ENCODE measurements at regions not wholly inside any gene's neighbourhood (a gene's known extent, or its start where the extent isn't known, plus 50 kb on each side); places are given as distances from the start of the nearest gene placed in this dataset.

GRCh38 chr3:70742081-70742480 is 429.6 kb upstream of the MDFIC2 start:
- Histone ChIP-seq H3K9me3 (replicated peaks in 1 of 11) (no peaks in the 10 kb centered on the region), H3K4me1 (no peaks in the 10 kb centered on the region; a peak in 1 of 20 replicates), H3K27ac (no peak overlapping the region), H3K4me3 (no peak overlapping the region), H3K4me2 (no peak overlapping the region), H3K27me3 (no peaks in the 10 kb centered on the region), H3K9ac (no peak overlapping the region), H4K20me1 (no peaks in the 10 kb centered on the region), H3K36me3 (no peaks in the 10 kb centered on the region)
- TF ChIP-seq Cebpa-rat (IDR thresholded peaks at IDR 0.05): no peak

DNA sequence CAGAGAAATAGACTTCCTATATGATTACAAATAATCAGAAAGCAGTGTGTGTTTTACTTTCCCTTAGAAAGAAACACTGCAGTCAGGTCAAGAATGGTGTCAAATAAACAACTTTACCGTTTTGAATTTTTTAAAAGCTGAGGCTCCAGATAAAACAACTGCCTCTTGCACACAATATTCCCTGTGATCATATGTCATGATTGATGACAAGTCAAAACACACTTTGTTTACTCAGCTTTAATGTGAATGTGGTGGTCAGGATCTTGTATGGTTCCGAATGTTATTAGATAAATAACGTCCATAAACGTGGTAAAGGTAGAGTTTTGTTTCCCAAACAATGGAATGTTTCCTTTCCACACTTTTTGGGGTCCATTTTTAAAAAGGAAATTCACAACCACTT is 428.4 kb upstream of the MDFIC2 start:
- no peaks in the 10 kb centered on the region for H3K36me3 ChIP-seq
- no peak overlapping the region for H3K4me2 ChIP-seq
- no peak overlapping the region for H3K4me3 ChIP-seq
- H3K9me3 ChIP-seq (replicated peaks in 1 of 11): no peaks in the 10 kb centered on the region
- H3K4me1 ChIP-seq: no peaks in the 10 kb centered on the region; a peak in 1 of 20 replicates
- no peaks in the 10 kb centered on the region for H3K27me3 ChIP-seq
- no peak for TF ChIP-seq Cebpa-rat (IDR thresholded peaks at IDR 0.05)
- no peak overlapping the region for H3K27ac ChIP-seq
- H4K20me1 ChIP-seq: no peaks in the 10 kb centered on the region
- no peak overlapping the region for H3K9ac ChIP-seq

- Histone ChIP-seq H3K4me2 (no peak overlapping the region), H3K9me3 (replicated peaks in 1 of 11) (no peaks in the 10 kb centered on the region), H3K27ac (no peak overlapping the region), H3K9ac (no peak overlapping the region), H3K4me3 (no peak overlapping the region), H3K27me3 (no peaks in the 10 kb centered on the region), H4K20me1 (no peaks in the 10 kb centered on the region), H3K4me1 (no peaks in the 10 kb centered on the region; a peak in 1 of 20 replicates), H3K36me3 (no peaks in the 10 kb centered on the region)
- TF ChIP-seq Cebpa-rat (IDR thresholded peaks at IDR 0.05): no peak
Measured at GRCh38 chr3:70740071-70740470, 427.6 kb upstream of the MDFIC2 start.

GRCh38 chr3:70738291-70738681 is 425.8 kb upstream of the MDFIC2 start:
- Histone ChIP-seq H3K4me1 (no peaks in the 10 kb centered on the region; a peak in 1 of 20 replicates), H3K27ac (no peak overlapping the region), H3K4me2 (no peak overlapping the region), H3K4me3 (no peak overlapping the region), H3K9me3 (replicated peaks in 1 of 11) (no peaks in the 10 kb centered on the region), H3K36me3 (no peaks in the 10 kb centered on the region), H3K9ac (no peak overlapping the region), H3K27me3 (no peaks in the 10 kb centered on the region), H4K20me1 (no peaks in the 10 kb centered on the region)
- no peak for TF ChIP-seq Cebpa-rat (IDR thresholded peaks at IDR 0.05)

GRCh38 chr3:70737666-70738290 is 425.3 kb upstream of the MDFIC2 start:
- no peaks in the 10 kb centered on the region for H4K20me1 ChIP-seq
- no peak overlapping the region for H3K9ac ChIP-seq
- H3K4me2 ChIP-seq: no peak overlapping the region
- H3K27ac ChIP-seq: no peak overlapping the region
- no peaks in the 10 kb centered on the region; a peak in 1 of 20 replicates for H3K4me1 ChIP-seq
- no peak for TF ChIP-seq Cebpa-rat (IDR thresholded peaks at IDR 0.05)
- H3K27me3 ChIP-seq: no peaks in the 10 kb centered on the region
- no peaks in the 10 kb centered on the region for H3K9me3 ChIP-seq (replicated peaks in 1 of 11)
- no peak overlapping the region for H3K4me3 ChIP-seq
- H3K36me3 ChIP-seq: no peaks in the 10 kb centered on the region

GRCh38 chr3:70736009-70736408 is 423.6 kb upstream of the MDFIC2 start:
- Histone ChIP-seq H3K4me3 (no peak overlapping the region), H3K4me2 (no peak overlapping the region)

DNA sequence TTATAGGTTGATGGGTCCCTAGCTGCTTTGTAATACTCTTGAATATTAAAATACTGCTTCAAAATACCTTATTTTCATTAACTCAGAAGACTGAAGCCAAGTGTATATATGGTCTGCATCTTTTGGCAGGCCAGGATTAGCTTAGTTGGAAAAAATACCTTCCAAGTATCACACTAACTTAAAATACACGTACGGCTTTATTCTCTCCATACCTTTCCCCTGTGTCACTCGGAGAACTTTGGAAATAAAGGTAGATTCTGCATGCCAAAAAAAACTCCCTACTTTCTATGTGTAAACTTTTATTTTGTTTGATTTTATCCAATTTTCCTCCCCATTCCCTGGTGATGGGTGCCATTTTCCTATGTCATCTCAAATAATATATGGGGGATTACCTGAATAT is 422.3 kb upstream of the MDFIC2 start:
- H3K27me3 ChIP-seq: no peaks in the 10 kb centered on the region
- TF ChIP-seq Cebpa-rat (IDR thresholded peaks at IDR 0.05): no peak
- no peaks in the 10 kb centered on the region for H4K20me1 ChIP-seq
- no peak overlapping the region for H3K4me2 ChIP-seq
- no peak overlapping the region for H3K4me3 ChIP-seq
- no peak overlapping the region for H3K27ac ChIP-seq
- no peaks in the 10 kb centered on the region for H3K9me3 ChIP-seq (replicated peaks in 1 of 11)
- no peaks in the 10 kb centered on the region for H3K36me3 ChIP-seq
- no peak overlapping the region for H3K9ac ChIP-seq
- H3K4me1 ChIP-seq: no peaks in the 10 kb centered on the region; a peak in 1 of 20 replicates

More at GRCh38 chr3:70736009-70736408, 423.6 kb upstream of the MDFIC2 start:
- no peaks in the 10 kb centered on the region for H3K27me3 ChIP-seq
- no peak for TF ChIP-seq Cebpa-rat (IDR thresholded peaks at IDR 0.05)
- H3K36me3 ChIP-seq: no peaks in the 10 kb centered on the region
- H3K4me1 ChIP-seq: no peaks in the 10 kb centered on the region; a peak in 1 of 20 replicates
- H3K9me3 ChIP-seq (replicated peaks in 1 of 11): no peaks in the 10 kb centered on the region
- no peak overlapping the region for H3K27ac ChIP-seq
- no peak overlapping the region for H3K9ac ChIP-seq
- no peaks in the 10 kb centered on the region for H4K20me1 ChIP-seq

- no peak for TF ChIP-seq Cebpa-rat (IDR thresholded peaks at IDR 0.05)
- Histone ChIP-seq H3K4me3 (no peak overlapping the region), H3K36me3 (no peaks in the 10 kb centered on the region), H3K27ac (no peak overlapping the region), H4K20me1 (no peaks in the 10 kb centered on the region), H3K4me2 (no peak overlapping the region), H3K27me3 (no peaks in the 10 kb centered on the region), H3K4me1 (no peaks in the 10 kb centered on the region), H3K9me3 (replicated peaks in 1 of 11) (no peaks in the 10 kb centered on the region), H3K9ac (no peak overlapping the region)
Measured at GRCh38 chr3:70731046-70731445, 418.6 kb upstream of the MDFIC2 start.

- H3K9ac ChIP-seq: no peak overlapping the region
- no peaks in the 10 kb centered on the region for H3K36me3 ChIP-seq
- H3K9me3 ChIP-seq (replicated peaks in 1 of 11): peaks cover 0 to under 1% (median 0%) of the 10 kb centered on the region in 11 experiments; a peak in 2 of 22 replicates
- no peak overlapping the region for H3K27ac ChIP-seq
- no peak overlapping the region for H3K4me3 ChIP-seq
- no peaks in the 10 kb centered on the region for H4K20me1 ChIP-seq
- TF ChIP-seq Cebpa-rat (IDR thresholded peaks at IDR 0.05): no peak
- H3K4me1 ChIP-seq: no peaks in the 10 kb centered on the region
- no peak overlapping the region for H3K4me2 ChIP-seq
- H3K27me3 ChIP-seq: no peaks in the 10 kb centered on the region
Measured at GRCh38 chr3:70729845-70730244, 417.4 kb upstream of the MDFIC2 start.

DNA sequence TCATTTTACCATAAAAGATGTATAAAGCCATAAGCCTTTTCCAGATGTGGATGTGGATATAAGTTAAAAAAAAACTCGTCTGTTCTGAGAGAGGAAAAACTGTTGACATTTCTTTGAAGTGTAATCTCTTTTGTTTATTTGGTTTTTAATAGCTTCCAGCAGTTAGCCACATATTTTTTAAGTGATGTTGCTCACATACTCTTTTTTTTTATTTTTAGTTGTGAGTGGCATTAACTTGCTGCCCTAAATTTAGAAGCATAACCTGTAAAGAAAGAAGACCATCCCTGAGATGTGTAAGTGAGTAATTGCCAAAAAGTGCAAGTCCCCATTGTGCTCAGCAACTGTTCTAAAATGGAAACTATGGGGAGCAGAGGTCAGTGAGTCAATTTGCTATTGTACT is 415.9 kb upstream of the MDFIC2 start:
- H3K9ac ChIP-seq: no peak overlapping the region
- no peak overlapping the region for H3K27ac ChIP-seq
- H4K20me1 ChIP-seq: no peaks in the 10 kb centered on the region
- no peak overlapping the region for H3K4me3 ChIP-seq
- no peaks in the 10 kb centered on the region for H3K27me3 ChIP-seq
- H3K36me3 ChIP-seq: no peaks in the 10 kb centered on the region
- no peaks in the 10 kb centered on the region for H3K4me1 ChIP-seq
- H3K4me2 ChIP-seq: no peak overlapping the region
- H3K9me3 ChIP-seq (replicated peaks in 1 of 11): peaks cover 0 to 5% (median 0%) of the 10 kb centered on the region in 11 experiments; a peak in 2 of 22 replicates
- no peak for TF ChIP-seq Cebpa-rat (IDR thresholded peaks at IDR 0.05)
